DMS153 (cell line): ENCODE measurements at regions not wholly inside any gene's neighbourhood (a gene's known extent, or its start where the extent isn't known, plus 50 kb on each side); places are given as distances from the start of the nearest gene placed in this dataset.

Experiments
- DNase-seq: peaks from one replicate; lab custom pipeline; 2025; lab: John Stamatoyannopoulos, UW

GRCh38 chr3:190252080-190252479 is 70.2 kb downstream of the CLDN1 start:
- no peak for DNase-seq

- DNase-seq: no peak
Measured at GRCh38 chr3:190249414-190249813, 72.8 kb downstream of the CLDN1 start.

- no peak for DNase-seq
Measured at GRCh38 chr3:190242147-190242546, 80.1 kb downstream of the CLDN1 start.

- no peak for DNase-seq
Measured at GRCh38 chr3:190239325-190239724, 82.9 kb downstream of the CLDN1 start.

- no peak for DNase-seq
Measured at GRCh38 chr3:190238871-190239270, 83.4 kb downstream of the CLDN1 start.

- no peak for DNase-seq
Measured at GRCh38 chr3:190234621-190235020, 87.6 kb downstream of the CLDN1 start.

- DNase-seq: no peak
Measured at GRCh38 chr3:190229632-190230424, 92.4 kb downstream of the CLDN1 start.

- no peak for DNase-seq
Measured at GRCh38 chr3:190227064-190227463, 95.2 kb downstream of the CLDN1 start.

GRCh38 chr3:190224863-190225692 is 97.2 kb downstream of the CLDN1 start:
- DNase-seq: peak; percentile 38

GRCh38 chr3:190224456-190224855 is 97.8 kb downstream of the CLDN1 start:
- DNase-seq: no peak

GRCh38 chr3:190222916-190223315 is 99.3 kb downstream of the CLDN1 start:
- DNase-seq: no peak

- DNase-seq: no peak
Measured at GRCh38 chr3:190222360-190222759, 99.9 kb downstream of the CLDN1 start.

- no peak for DNase-seq
Measured at GRCh38 chr3:190220362-190220761, 99.7 kb upstream of the P3H2 start.

- no peak for DNase-seq
Measured at GRCh38 chr3:190217081-190217480, 96.4 kb upstream of the P3H2 start.

GRCh38 chr3:190213727-190214126 is 93.0 kb upstream of the P3H2 start:
- DNase-seq: no peak

GRCh38 chr3:190210608-190211007 is 89.9 kb upstream of the P3H2 start:
- no peak for DNase-seq

- no peak for DNase-seq
Measured at GRCh38 chr3:190209533-190209932, 88.8 kb upstream of the P3H2 start.

GRCh38 chr3:190208196-190208595 is 87.5 kb upstream of the P3H2 start:
- DNase-seq: no peak

GRCh38 chr3:190205739-190206138 is 85.0 kb upstream of the P3H2 start:
- DNase-seq: no peak

- no peak for DNase-seq
Measured at GRCh38 chr3:190204200-190204599, 83.5 kb upstream of the P3H2 start.

- DNase-seq: no peak
Measured at GRCh38 chr3:190197346-190197763, 76.7 kb upstream of the P3H2 start.

GRCh38 chr3:190194506-190194905 is 73.8 kb upstream of the P3H2 start:
- DNase-seq: no peak

GRCh38 chr3:190193210-190193609 is 72.5 kb upstream of the P3H2 start:
- no peak for DNase-seq
